ES-I3 (cell line): ENCODE measurements at regions not wholly inside any gene's neighbourhood (a gene's known extent, or its start where the extent isn't known, plus 50 kb on each side); places are given as distances from the start of the nearest gene placed in this dataset.

Experiments used
- H3K36me3 ChIP-seq: 2 replicates; pipeline ENCODE4 v1.6.1; 2013; ENCODE audit warnings: mild to moderate bottlenecking, low read length, control low read depth, moderate library complexity; ENCODE audit not compliant: insufficient read depth
- H3K4me1 ChIP-seq: 2 replicates; pipeline ENCODE4 v1.6.1; 2013; ENCODE audit warnings: mild to moderate bottlenecking, control low read depth, low read length; ENCODE audit not compliant: insufficient read depth
- H3K9ac ChIP-seq: 2 replicates; pipeline ENCODE4 v1.6.1; 2013; ENCODE audit warnings: low read depth, mild to moderate bottlenecking, low read length, moderate library complexity
- H3K9me3 ChIP-seq: 2 replicates; pipeline ENCODE4 v1.6.1; 2013; ENCODE audit warnings: mild to moderate bottlenecking, low read length, moderate library complexity; ENCODE audit not compliant: control insufficient read depth, insufficient read depth

- Histone ChIP-seq H3K4me1 (peaks cover 5% of the 10 kb centered on the region; the same call in 1 of the 2 replicates), H3K36me3 (no peaks in the 10 kb centered on the region), H3K9ac (no peak overlapping the region), H3K9me3 (no peaks in the 10 kb centered on the region; the same call in 1 of the 2 replicates)
These were observed 173.8 kb upstream of the MVB12B start for GRCh38 chr9:126152622-126153362.

GRCh38 chr9:126153382-126153781 lies 173.2 kb upstream of the MVB12B start:
- no peak overlapping the region for H3K9ac ChIP-seq
- H3K9me3 ChIP-seq: no peaks in the 10 kb centered on the region
- H3K4me1 ChIP-seq: peaks cover 5% of the 10 kb centered on the region; the same call in 1 of the 2 replicates

GRCh38 chr9:126154182-126154827 lies 172.3 kb upstream of the MVB12B start:
- no peaks in the 10 kb centered on the region for H3K36me3 ChIP-seq
- peaks cover 5% of the 10 kb centered on the region; the same call in 1 of the 2 replicates for H3K4me1 ChIP-seq
- no peaks in the 10 kb centered on the region for H3K9me3 ChIP-seq
- H3K9ac ChIP-seq: no peak overlapping the region

More at GRCh38 chr9:126153382-126153781, 173.2 kb upstream of the MVB12B start:
- no peaks in the 10 kb centered on the region for H3K36me3 ChIP-seq

GRCh38 chr9:126154869-126155268 lies 171.8 kb upstream of the MVB12B start:
- no peak overlapping the region for H3K9ac ChIP-seq
- H3K4me1 ChIP-seq: peaks cover 5% of the 10 kb centered on the region; the same call in 1 of the 2 replicates
- no peaks in the 10 kb centered on the region for H3K9me3 ChIP-seq
- H3K36me3 ChIP-seq: no peaks in the 10 kb centered on the region

DNA sequence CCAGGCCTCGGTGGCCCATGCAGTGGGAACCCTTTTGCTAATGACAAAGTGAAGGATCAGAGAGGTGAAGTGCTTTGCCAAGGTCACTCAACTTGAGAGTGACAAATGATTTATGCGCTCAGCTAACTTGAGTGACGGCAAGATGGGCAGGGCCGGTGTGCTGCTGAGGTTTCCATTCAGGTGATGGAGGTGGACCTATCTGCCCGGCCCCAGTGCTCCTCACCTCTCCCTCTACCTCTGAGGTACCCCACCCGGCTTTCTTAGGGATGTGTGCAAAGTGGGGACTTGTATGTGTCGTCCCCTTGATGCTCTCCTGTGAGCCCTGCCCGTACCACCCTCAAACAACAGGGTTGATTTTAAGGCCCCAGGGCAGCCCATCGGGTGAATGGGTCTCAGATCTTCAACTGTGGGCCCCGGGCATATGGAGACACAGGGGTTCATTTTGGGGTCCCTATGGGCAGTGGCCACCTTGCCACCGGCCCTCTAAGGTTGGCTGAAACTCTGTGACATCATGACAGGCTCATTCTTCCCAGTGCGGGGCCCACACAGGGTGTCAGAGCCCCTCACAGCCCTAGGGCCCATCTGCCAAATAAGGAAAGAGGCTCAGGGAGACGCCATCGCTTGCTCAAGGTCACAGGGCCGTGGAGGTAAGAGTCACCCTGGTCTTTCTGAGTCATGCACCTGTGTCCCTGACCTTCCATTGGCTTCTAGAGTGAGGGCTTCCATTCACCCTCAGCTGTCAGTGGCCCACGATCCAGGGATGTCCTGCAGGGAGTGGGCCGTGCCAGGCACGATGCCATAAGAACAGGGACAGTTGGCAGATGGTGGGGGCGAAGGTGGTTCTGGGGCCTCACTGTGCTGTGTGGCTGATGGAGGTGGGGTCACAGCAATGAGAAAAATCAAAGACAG lies 170.6 kb upstream of the MVB12B start:
- Histone ChIP-seq H3K9ac (no peak overlapping the region), H3K36me3 (no peaks in the 10 kb centered on the region)

DNA sequence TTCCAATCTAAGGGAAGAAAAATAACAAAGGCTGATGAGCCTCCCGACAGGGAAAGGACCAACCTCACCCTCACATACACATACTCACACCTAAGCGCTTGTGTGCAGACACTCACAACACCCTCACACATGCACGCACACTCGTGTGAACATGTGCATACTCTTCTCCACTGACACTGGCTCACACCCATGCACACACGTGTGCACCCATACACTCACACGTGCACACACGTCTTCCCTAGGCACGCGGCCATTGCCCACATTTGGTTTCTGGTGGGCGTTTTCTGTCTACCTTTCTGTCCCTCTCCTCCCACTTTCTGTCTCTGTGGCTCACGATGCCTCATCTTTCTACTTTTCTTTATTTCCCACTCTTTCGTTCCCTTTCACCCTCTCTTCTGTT lies 169.7 kb upstream of the MVB12B start:
- H3K9ac ChIP-seq: no peak overlapping the region
- H3K9me3 ChIP-seq: no peaks in the 10 kb centered on the region
- H3K4me1 ChIP-seq: peaks cover 5% of the 10 kb centered on the region; the same call in 1 of the 2 replicates
- no peaks in the 10 kb centered on the region for H3K36me3 ChIP-seq

More for the DNA sequence above, 170.6 kb upstream of the MVB12B start:
- no peaks in the 10 kb centered on the region for H3K9me3 ChIP-seq
- H3K4me1 ChIP-seq: peaks cover 5% of the 10 kb centered on the region; the same call in 1 of the 2 replicates

DNA sequence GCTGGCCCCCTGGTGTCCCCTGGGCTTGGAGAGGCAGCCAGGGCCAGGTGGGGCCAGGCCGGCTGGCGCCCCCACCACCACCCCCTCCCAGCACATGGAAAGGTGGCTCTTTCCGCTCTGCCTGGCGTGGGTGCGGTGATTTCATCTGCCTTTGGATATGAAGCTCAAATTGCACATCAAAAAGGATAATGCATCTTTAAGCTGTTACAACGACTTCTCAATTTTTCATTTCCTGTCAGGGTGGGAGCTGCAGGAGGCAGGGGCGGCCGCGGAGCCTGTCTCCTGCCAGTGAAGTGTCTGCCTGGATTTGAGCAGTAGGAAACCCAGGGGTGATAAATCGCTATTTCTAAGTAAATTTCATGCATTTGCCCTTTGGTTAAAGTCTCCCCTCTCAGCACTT lies 169.2 kb upstream of the MVB12B start:
- Histone ChIP-seq H3K36me3 (no peaks in the 10 kb centered on the region), H3K9ac (no peak overlapping the region), H3K9me3 (no peaks in the 10 kb centered on the region), H3K4me1 (peaks cover 5% of the 10 kb centered on the region; the same call in 1 of the 2 replicates)

GRCh38 chr9:126157826-126158587 lies 168.6 kb upstream of the MVB12B start:
- Histone ChIP-seq H3K36me3 (no peaks in the 10 kb centered on the region), H3K9ac (no peak overlapping the region), H3K9me3 (no peaks in the 10 kb centered on the region), H3K4me1 (peaks cover 5% of the 10 kb centered on the region; the same call in 1 of the 2 replicates)

DNA sequence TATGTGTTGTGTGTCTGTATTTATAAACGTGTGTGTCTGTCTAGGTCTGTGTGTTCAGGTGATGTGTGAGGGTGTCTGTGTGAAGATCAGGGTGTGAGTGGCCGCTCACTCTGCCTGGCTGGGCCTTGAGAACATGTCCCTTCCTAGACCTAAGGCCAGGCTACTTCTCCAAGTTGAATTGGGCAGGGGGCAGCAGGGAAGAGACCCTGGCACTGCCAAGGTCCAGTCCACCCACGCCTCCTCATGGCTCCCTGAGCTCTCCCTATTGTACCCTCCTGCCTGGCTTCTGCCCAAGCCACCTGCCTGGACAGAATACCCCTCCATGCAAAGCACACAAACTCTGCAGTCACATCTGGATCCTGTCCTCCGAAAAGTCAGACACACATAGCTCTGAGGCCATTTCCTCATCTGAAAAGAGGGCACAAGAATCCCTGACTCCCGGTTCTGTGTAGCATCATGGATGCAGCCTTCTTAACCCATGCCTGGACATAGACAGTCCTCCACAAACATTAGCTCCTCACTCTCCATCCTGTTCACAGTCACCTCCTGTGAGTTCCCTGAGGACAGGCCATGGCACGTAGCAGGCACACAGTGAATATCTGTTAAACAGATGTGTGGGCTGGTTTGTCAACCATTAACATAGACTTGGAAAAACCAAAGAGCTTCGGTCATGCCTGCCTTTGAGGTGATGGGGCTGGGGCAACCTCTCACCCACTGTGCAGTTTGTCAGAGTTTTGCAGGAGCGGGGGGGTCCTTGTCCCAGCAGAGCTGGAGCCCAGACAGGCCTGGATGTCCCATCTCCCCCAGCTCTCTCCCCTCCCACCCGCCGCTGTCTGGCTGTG lies 167.8 kb upstream of the MVB12B start:
- no peak overlapping the region for H3K9ac ChIP-seq
- peaks cover 5% of the 10 kb centered on the region; the same call in 1 of the 2 replicates for H3K4me1 ChIP-seq
- H3K9me3 ChIP-seq: no peaks in the 10 kb centered on the region
- no peaks in the 10 kb centered on the region for H3K36me3 ChIP-seq

- Histone ChIP-seq H3K9ac (no peak overlapping the region), H3K4me1 (peaks cover 5% of the 10 kb centered on the region; the same call in 1 of the 2 replicates)
These were observed 167.1 kb upstream of the MVB12B start for GRCh38 chr9:126159430-126160060.

DNA sequence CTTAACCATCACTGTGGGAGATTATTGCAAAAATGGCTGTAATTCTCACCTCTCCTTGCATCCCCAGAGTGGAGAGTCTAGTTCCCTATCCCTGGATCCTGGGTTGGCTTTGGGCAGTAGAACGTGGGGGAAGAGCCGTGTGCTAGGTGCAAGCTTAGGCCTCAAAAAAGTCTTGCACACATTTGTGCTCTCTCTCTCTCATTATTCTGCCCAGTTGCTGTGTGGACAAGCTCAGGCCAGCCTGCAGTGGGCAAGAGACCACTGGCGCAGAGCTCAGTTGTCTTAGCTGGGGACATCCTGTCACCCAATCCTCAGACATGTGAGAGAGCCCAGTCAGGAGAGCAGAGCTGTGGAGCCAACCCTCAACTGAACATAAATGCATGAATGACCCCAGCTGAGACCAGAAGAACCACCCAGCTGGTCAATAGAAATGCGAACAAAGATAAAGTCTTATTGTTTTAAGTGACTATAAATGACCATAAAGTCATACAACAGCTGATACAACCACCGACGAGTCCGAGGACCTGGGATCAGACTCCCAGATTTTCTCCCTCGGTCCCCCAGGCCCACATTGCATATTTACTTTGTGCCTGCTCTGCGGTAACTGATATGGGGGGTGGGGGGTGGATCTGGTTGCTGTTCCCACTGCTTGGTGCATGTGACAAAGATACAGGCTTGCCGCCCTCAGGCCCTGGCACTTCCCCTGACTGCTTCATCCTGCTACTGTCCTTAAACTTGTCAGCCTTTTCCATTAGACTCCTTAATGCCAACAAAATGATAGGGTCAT lies 166.4 kb upstream of the MVB12B start:
- H3K9ac ChIP-seq: no peak overlapping the region
- no peaks in the 10 kb centered on the region for H3K9me3 ChIP-seq
- H3K36me3 ChIP-seq: no peaks in the 10 kb centered on the region
- H3K4me1 ChIP-seq: peaks cover 5% of the 10 kb centered on the region; the same call in 1 of the 2 replicates

More at GRCh38 chr9:126159430-126160060, 167.1 kb upstream of the MVB12B start:
- H3K9me3 ChIP-seq: no peaks in the 10 kb centered on the region
- no peaks in the 10 kb centered on the region for H3K36me3 ChIP-seq

GRCh38 chr9:126160854-126161329 lies 165.7 kb upstream of the MVB12B start:
- no peak overlapping the region for H3K9ac ChIP-seq
- no peaks in the 10 kb centered on the region for H3K9me3 ChIP-seq
- peaks cover 5% of the 10 kb centered on the region; the same call in 1 of the 2 replicates for H3K4me1 ChIP-seq
- no peaks in the 10 kb centered on the region for H3K36me3 ChIP-seq
